ENCODE measurements at regions not wholly inside any gene's neighbourhood (a gene's known extent, or its start where the extent isn't known, plus 50 kb on each side); places are given as distances from the start of the nearest gene placed in this dataset.

GRCh38 chr3:107092121-107092520 is 285.1 kb upstream of the CCDC54 start:
- no peak for DNase-seq (ENCODE audit: low spot score)

- DNase-seq (ENCODE audit: low spot score) = no peak
Observed at GRCh38 chr3:107098864-107099263, 278.4 kb upstream of the CCDC54 start.

GRCh38 chr3:107100137-107100536 is 277.1 kb upstream of the CCDC54 start:
- no peak for DNase-seq (ENCODE audit: low spot score)

GRCh38 chr3:107100573-107100972 is 276.7 kb upstream of the CCDC54 start:
- DNase-seq (ENCODE audit: low spot score) = no peak

GRCh38 chr3:107103786-107104185 is 273.5 kb upstream of the CCDC54 start:
- no peak for DNase-seq (ENCODE audit: low spot score)

GRCh38 chr3:107106316-107106715 is 270.9 kb upstream of the CCDC54 start:
- no peak for DNase-seq (ENCODE audit: low spot score)

- no peak for DNase-seq (ENCODE audit: low spot score)
Observed at GRCh38 chr3:107106907-107107306, 270.3 kb upstream of the CCDC54 start.

GRCh38 chr3:107110596-107111305 is 266.5 kb upstream of the CCDC54 start:
- no peak for DNase-seq (ENCODE audit: low spot score)

- DNase-seq (ENCODE audit: low spot score) = no peak
Observed at GRCh38 chr3:107111872-107112271, 265.4 kb upstream of the CCDC54 start.

- no peak for DNase-seq (ENCODE audit: low spot score)
Observed at GRCh38 chr3:107112356-107112755, 264.9 kb upstream of the CCDC54 start.

GRCh38 chr3:107116251-107116650 is 261.0 kb upstream of the CCDC54 start:
- DNase-seq (ENCODE audit: low spot score) = no peak

GRCh38 chr3:107117156-107117555 is 260.1 kb upstream of the CCDC54 start:
- no peak for DNase-seq (ENCODE audit: low spot score)

GRCh38 chr3:107117922-107118536 is 259.2 kb upstream of the CCDC54 start:
- DNase-seq (ENCODE audit: low spot score) = peak; percentile 39

- no peak for DNase-seq (ENCODE audit: low spot score)
Observed at GRCh38 chr3:107124885-107125284, 252.4 kb upstream of the CCDC54 start.

- DNase-seq (ENCODE audit: low spot score) = no peak
Observed at GRCh38 chr3:107128946-107129345, 248.3 kb upstream of the CCDC54 start.

GRCh38 chr3:107130089-107130700 is 247.0 kb upstream of the CCDC54 start:
- DNase-seq (ENCODE audit: low spot score) = no peak

GRCh38 chr3:107132674-107133073 is 244.6 kb upstream of the CCDC54 start:
- no peak for DNase-seq (ENCODE audit: low spot score)

GRCh38 chr3:107133891-107134290 is 243.3 kb upstream of the CCDC54 start:
- no peak for DNase-seq (ENCODE audit: low spot score)

GRCh38 chr3:107142171-107142570 is 235.1 kb upstream of the CCDC54 start:
- DNase-seq (ENCODE audit: low spot score) = no peak

- no peak for DNase-seq (ENCODE audit: low spot score)
Observed at GRCh38 chr3:107142786-107143575, 234.3 kb upstream of the CCDC54 start.

- DNase-seq (ENCODE audit: low spot score) = no peak
Observed at GRCh38 chr3:107150675-107151074, 226.6 kb upstream of the CCDC54 start.

- no peak for DNase-seq (ENCODE audit: low spot score)
Observed at GRCh38 chr3:107153981-107154380, 223.3 kb upstream of the CCDC54 start.

- DNase-seq (ENCODE audit: low spot score) = no peak
Observed at GRCh38 chr3:107172411-107172810, 204.8 kb upstream of the CCDC54 start.

Measured in HuH-7.5 (cell line).